ENCODE measurements at regions not wholly inside any gene's neighbourhood (a gene's known extent, or its start where the extent isn't known, plus 50 kb on each side); places are given as distances from the start of the nearest gene placed in this dataset.

DNA sequence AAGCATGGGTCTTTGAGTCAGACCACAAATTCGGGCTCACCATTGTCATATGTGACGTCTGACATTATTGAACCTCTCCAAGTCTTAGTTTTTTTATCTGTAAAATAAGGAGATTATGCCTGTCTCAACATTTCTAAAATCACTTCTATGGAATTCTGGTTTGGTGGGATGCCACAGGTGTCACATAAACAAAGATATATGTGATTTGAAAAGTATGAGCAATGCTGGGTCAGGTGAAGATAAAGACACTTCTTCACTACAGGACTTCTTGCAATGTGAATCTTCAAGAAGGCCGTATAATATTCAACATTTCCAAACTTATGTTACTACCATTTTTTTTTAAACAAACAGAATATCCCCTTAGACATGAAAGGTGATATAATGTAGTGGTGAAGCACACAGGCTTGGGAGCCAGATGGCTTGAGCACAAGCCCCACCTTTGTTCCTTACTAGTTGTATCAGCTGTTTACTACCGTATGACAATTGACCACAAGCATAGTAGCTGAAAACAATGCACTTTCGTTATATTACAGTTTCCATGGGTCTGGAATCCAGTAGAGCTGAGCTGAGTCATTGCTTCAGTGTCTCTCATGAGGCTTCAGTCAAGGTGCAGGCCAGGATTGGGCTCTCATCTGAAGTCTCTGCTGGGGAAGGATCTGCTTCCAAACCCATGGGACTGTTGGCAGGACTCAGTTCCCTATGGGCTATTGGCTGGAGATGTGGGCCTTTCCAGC is 87.7 kb downstream of the UTP18 start (continued):
- no peak for TF ChIP-seq MTA3 (IDR thresholded peaks at IDR 0.05; ENCODE audit: borderline replicate concordance)
- TF ChIP-seq, protein P1, sequence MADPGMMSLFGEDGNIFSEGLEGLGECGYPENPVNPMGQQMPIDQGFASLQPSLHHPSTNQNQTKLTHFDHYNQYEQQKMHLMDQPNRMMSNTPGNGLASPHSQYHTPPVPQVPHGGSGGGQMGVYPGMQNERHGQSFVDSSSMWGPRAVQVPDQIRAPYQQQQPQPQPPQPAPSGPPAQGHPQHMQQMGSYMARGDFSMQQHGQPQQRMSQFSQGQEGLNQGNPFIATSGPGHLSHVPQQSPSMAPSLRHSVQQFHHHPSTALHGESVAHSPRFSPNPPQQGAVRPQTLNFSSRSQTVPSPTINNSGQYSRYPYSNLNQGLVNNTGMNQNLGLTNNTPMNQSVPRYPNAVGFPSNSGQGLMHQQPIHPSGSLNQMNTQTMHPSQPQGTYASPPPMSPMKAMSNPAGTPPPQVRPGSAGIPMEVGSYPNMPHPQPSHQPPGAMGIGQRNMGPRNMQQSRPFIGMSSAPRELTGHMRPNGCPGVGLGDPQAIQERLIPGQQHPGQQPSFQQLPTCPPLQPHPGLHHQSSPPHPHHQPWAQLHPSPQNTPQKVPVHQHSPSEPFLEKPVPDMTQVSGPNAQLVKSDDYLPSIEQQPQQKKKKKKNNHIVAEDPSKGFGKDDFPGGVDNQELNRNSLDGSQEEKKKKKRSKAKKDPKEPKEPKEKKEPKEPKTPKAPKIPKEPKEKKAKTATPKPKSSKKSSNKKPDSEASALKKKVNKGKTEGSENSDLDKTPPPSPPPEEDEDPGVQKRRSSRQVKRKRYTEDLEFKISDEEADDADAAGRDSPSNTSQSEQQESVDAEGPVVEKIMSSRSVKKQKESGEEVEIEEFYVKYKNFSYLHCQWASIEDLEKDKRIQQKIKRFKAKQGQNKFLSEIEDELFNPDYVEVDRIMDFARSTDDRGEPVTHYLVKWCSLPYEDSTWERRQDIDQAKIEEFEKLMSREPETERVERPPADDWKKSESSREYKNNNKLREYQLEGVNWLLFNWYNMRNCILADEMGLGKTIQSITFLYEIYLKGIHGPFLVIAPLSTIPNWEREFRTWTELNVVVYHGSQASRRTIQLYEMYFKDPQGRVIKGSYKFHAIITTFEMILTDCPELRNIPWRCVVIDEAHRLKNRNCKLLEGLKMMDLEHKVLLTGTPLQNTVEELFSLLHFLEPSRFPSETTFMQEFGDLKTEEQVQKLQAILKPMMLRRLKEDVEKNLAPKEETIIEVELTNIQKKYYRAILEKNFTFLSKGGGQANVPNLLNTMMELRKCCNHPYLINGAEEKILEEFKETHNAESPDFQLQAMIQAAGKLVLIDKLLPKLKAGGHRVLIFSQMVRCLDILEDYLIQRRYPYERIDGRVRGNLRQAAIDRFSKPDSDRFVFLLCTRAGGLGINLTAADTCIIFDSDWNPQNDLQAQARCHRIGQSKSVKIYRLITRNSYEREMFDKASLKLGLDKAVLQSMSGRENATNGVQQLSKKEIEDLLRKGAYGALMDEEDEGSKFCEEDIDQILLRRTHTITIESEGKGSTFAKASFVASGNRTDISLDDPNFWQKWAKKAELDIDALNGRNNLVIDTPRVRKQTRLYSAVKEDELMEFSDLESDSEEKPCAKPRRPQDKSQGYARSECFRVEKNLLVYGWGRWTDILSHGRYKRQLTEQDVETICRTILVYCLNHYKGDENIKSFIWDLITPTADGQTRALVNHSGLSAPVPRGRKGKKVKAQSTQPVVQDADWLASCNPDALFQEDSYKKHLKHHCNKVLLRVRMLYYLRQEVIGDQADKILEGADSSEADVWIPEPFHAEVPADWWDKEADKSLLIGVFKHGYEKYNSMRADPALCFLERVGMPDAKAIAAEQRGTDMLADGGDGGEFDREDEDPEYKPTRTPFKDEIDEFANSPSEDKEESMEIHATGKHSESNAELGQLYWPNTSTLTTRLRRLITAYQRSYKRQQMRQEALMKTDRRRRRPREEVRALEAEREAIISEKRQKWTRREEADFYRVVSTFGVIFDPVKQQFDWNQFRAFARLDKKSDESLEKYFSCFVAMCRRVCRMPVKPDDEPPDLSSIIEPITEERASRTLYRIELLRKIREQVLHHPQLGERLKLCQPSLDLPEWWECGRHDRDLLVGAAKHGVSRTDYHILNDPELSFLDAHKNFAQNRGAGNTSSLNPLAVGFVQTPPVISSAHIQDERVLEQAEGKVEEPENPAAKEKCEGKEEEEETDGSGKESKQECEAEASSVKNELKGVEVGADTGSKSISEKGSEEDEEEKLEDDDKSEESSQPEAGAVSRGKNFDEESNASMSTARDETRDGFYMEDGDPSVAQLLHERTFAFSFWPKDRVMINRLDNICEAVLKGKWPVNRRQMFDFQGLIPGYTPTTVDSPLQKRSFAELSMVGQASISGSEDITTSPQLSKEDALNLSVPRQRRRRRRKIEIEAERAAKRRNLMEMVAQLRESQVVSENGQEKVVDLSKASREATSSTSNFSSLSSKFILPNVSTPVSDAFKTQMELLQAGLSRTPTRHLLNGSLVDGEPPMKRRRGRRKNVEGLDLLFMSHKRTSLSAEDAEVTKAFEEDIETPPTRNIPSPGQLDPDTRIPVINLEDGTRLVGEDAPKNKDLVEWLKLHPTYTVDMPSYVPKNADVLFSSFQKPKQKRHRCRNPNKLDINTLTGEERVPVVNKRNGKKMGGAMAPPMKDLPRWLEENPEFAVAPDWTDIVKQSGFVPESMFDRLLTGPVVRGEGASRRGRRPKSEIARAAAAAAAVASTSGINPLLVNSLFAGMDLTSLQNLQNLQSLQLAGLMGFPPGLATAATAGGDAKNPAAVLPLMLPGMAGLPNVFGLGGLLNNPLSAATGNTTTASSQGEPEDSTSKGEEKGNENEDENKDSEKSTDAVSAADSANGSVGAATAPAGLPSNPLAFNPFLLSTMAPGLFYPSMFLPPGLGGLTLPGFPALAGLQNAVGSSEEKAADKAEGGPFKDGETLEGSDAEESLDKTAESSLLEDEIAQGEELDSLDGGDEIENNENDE (IDR thresholded peaks at IDR 0.05; ENCODE audit: low read depth, low read length): no peak
- no peak for TF ChIP-seq MBD2 (IDR thresholded peaks at IDR 0.05; ENCODE audit: borderline replicate concordance, low read depth)
- no peak for TF ChIP-seq TEAD1 (CRISPR knock-in tag; IDR thresholded peaks at IDR 0.05)
- no peak for TF ChIP-seq GABPA (tag; conservative IDR thresholded peaks at IDR 0.05; ENCODE audit: low read depth)
- TF ChIP-seq THAP12 (CRISPR knock-in tag; IDR thresholded peaks at IDR 0.05): no peak
- TF ChIP-seq FUS (optimal IDR thresholded peaks at IDR 0.05; ENCODE audit: low read depth, low read length): no peak
